ENCODE measurements at regions not wholly inside any gene's neighbourhood (a gene's known extent, or its start where the extent isn't known, plus 50 kb on each side); places are given as distances from the start of the nearest gene placed in this dataset.

DNA sequence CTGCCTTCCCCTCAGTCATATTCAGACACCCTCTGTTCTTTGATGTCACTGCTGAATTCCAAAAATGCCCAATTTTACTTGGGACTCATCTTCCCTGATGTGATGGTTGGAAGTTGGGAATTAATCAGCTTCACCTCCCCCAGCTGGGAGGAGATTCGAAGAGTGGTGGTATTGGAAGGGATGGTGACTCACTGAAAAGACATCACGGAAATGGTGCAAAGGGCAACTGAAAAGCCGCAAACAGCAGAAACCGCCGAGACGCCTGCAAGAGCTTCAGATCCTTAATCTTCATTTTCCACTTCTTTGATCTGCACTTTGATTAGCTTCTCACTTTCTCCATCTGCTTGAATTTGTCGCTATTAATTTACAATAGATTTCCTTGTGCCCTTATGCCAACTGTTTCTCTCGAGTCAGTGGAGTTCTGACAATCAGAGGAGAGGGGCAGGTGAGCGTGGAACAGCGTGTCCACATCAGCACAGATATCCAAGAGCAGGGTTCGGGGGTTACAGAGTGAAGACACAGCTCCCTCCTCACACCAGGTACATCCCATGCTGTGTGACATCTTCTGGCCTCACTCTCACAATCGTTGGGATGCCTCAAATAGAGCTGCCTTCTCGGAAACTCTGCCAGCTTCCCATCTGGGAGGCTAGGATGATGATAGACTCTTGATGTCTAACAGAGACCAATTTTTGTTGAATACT lies 325.4 kb downstream of the BRD1 start:
- no peaks in the 10 kb centered on the region for H3K4me1 Mint-ChIP-seq
- peaks cover 0 to 3% (median 0%) of the 10 kb centered on the region in 3 donors for H3K36me3 Mint-ChIP-seq
- Histone ChIP-seq H3K36me3 (ENCODE audit: insufficient read depth, low read length) (no peaks in the 10 kb centered on the region), H3K4me3 (ENCODE audit: low read length) (no peak overlapping the region), H3K27ac (ENCODE audit: low read depth, low read length) (no peak overlapping the region), H3K9me3 (ENCODE audit: low read length) (no peaks in the 10 kb centered on the region), H3K4me1 (ENCODE audit: insufficient read depth, low read length) (no peaks in the 10 kb centered on the region), H3K27me3 (ENCODE audit: insufficient read depth, low read length, poor library complexity, severe bottlenecking) (no peaks in the 10 kb centered on the region)
- POLR2A ChIA-PET, result no interaction called here
- peaks cover 0 to 6% (median 3%) of the 10 kb centered on the region in 5 donors for H3K9me3 Mint-ChIP-seq
- peak overlapping the region in 1 of 7 donors; percentile 14 for H3K4me3 Mint-ChIP-seq
- no peak for DNase-seq
- no peak overlapping the region for H3K27ac Mint-ChIP-seq
- CTCF ChIA-PET, result interaction anchor here (0.5 kb wide), 1 partner anchor 655 kb away, joined by 3 read pairs; no protein-coding TSS in a partner anchor
- H3K27me3 Mint-ChIP-seq, result no peaks in the 10 kb centered on the region

DNA sequence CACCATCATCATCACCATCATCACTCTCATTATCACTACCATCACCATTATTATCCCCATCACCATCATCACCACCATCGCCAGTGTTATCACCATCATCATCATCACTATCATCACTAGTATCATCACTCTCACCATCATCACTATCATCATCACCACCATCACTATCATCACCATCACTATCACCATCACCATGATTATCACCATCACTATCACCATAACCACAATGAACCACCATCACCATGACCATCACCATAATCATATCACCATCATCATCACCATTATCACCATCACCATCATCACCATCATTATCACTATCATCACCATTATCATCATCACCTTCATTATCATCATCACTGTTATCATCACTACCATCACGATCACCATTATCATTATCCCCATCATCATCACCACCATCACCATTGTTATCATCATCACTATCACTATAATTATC lies 326.7 kb downstream of the BRD1 start:
- Mint-ChIP-seq H3K4me1 (no peaks in the 10 kb centered on the region), H3K27me3 (no peaks in the 10 kb centered on the region), H3K4me3 (no peak overlapping the region), H3K27ac (no peak overlapping the region), H3K9me3 (peaks cover 0 to 3% (median 0%) of the 10 kb centered on the region in 5 donors), H3K36me3 (peaks cover 0 to 7% (median 0%) of the 10 kb centered on the region in 3 donors)
- Histone ChIP-seq H3K27me3 (ENCODE audit: insufficient read depth, low read length, poor library complexity, severe bottlenecking) (no peaks in the 10 kb centered on the region), H3K27ac (ENCODE audit: low read depth, low read length) (no peak overlapping the region), H3K36me3 (ENCODE audit: insufficient read depth, low read length) (no peaks in the 10 kb centered on the region), H3K4me3 (ENCODE audit: low read length) (no peak overlapping the region), H3K4me1 (ENCODE audit: insufficient read depth, low read length) (no peaks in the 10 kb centered on the region), H3K9me3 (ENCODE audit: low read length) (no peaks in the 10 kb centered on the region)
- ChIA-PET POLR2A (no interaction called here), CTCF (no interaction called here)
- DNase-seq, result no peak

DNA sequence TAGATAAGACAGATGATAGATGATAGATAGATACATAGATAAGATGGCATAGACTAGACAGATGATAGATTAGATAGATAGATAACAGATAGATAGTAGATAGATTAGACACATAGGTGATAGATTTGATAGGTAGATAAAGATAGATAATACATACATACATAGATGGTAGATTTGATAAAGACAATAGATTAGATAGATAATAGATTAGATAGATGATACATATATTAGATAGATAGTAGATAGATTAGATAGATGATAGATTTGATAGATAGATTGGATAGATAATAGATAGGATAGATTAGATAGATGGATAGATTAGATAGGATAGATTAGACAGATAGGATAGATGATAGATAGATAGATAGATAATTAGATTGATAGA lies 327.6 kb downstream of the BRD1 start:
- peaks cover 0 to 3% (median 0%) of the 10 kb centered on the region in 5 donors for H3K9me3 Mint-ChIP-seq
- no peak overlapping the region for H3K4me3 Mint-ChIP-seq
- no peaks in the 10 kb centered on the region for H3K27me3 Mint-ChIP-seq

DNA sequence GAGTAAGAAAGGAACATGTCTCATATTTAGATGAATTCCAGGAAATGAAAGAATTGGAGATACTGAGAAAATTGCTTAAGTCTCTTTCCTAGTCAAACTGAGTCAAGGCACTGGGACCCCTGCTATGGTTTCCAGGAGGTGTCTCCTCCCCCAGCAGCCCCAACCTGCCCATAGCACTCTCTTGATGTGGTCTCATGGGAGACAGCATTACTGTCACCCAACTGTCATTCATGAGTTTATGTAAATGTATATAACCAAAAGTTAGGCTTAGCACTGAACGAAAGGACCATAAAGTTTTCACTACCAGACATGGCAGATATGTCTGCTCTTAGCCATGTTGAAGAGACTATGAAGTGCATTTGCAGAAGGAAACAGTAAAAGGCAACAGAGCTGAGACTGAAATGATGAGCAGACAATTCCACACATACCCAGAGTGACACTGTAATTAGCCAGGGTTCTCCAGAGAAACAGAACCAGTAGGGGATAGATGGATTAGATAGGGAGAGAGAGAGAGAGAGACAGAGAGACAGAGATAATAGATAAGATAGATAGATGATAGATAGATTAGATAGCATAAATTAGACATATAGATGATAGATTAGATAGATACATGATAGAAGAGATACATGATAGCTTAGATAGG lies 328.1 kb downstream of the BRD1 start:
- no peak overlapping the region for H3K4me3 Mint-ChIP-seq
- no peak for DNase-seq
- H3K4me3 ChIP-seq (ENCODE audit: low read length), result no peak overlapping the region
- H3K36me3 ChIP-seq (ENCODE audit: insufficient read depth, low read length), result no peaks in the 10 kb centered on the region
- H3K9me3 Mint-ChIP-seq, result peaks cover 0 to 3% (median 0%) of the 10 kb centered on the region in 5 donors
- no peaks in the 10 kb centered on the region for H3K4me1 ChIP-seq (ENCODE audit: insufficient read depth, low read length)
- H3K36me3 Mint-ChIP-seq, result peaks cover 0 to 15% (median 0%) of the 10 kb centered on the region in 3 donors
- ChIA-PET POLR2A (no interaction called here), CTCF (no interaction called here)
- H3K27ac ChIP-seq (ENCODE audit: low read depth, low read length), result no peak overlapping the region
- no peak overlapping the region for H3K27ac Mint-ChIP-seq
- no peaks in the 10 kb centered on the region for H3K9me3 ChIP-seq (ENCODE audit: low read length)
- H3K27me3 ChIP-seq (ENCODE audit: insufficient read depth, low read length, poor library complexity, severe bottlenecking), result no peaks in the 10 kb centered on the region
- no peaks in the 10 kb centered on the region for H3K27me3 Mint-ChIP-seq
- H3K4me1 Mint-ChIP-seq, result no peaks in the 10 kb centered on the region

More for the DNA sequence above, 327.6 kb downstream of the BRD1 start:
- peaks cover 0 to 13% (median 0%) of the 10 kb centered on the region in 3 donors for H3K36me3 Mint-ChIP-seq
- no peak for DNase-seq
- ChIA-PET CTCF (no interaction called here), POLR2A (no interaction called here)
- H3K27me3 ChIP-seq (ENCODE audit: insufficient read depth, low read length, poor library complexity, severe bottlenecking), result no peaks in the 10 kb centered on the region
- no peak overlapping the region for H3K4me3 ChIP-seq (ENCODE audit: low read length)
- H3K27ac ChIP-seq (ENCODE audit: low read depth, low read length), result no peak overlapping the region
- H3K4me1 Mint-ChIP-seq, result no peaks in the 10 kb centered on the region
- no peak overlapping the region for H3K27ac Mint-ChIP-seq
- no peaks in the 10 kb centered on the region for H3K9me3 ChIP-seq (ENCODE audit: low read length)
- H3K4me1 ChIP-seq (ENCODE audit: insufficient read depth, low read length), result no peaks in the 10 kb centered on the region
- H3K36me3 ChIP-seq (ENCODE audit: insufficient read depth, low read length), result no peaks in the 10 kb centered on the region

DNA sequence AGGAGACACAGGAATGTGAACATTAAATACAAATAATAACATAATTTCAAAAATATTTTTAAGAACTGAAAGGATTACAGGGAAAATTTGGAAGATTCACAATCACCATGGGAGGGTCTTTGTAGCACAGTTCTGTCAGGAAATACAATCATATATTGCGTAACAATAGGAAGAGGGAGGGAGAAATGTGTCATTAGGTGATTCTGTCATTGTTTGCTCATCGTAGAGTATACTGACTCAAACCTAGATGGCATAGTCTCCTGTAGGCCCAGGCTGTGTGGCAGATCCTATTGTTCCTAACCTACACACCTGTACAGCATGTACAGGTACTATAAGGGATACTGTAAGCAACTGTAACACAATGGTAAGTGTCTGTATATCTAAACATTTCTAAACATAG lies 330.4 kb downstream of the BRD1 start:
- CTCF ChIA-PET, result no interaction called here

DNA sequence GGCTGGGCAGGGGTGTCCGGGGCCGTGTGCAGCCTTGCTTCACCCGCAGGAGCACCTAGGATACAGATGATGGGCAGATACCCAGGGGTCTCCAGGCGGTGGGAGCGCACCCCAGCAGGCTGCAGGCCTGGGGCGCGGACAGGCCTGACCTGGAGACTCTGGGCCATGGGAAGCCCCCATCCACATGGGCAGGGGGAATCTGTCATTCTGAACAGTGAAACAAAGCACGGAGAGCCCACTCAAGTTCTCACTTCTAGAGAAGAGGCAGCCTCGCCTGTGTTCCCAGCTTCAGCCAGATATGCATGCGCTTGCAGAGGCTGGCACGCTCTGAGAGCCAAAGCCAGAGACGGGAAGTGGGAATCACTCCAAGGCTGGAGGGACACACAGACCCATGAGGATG lies 333.1 kb downstream of the BRD1 start:
- ChIA-PET POLR2A (no interaction called here), CTCF (no interaction called here)
- H3K9me3 ChIP-seq (ENCODE audit: low read length), result no peaks in the 10 kb centered on the region
- Mint-ChIP-seq H3K27me3 (no peaks in the 10 kb centered on the region), H3K4me1 (no peaks in the 10 kb centered on the region), H3K36me3 (peaks cover 0 to 12% (median 0%) of the 10 kb centered on the region in 3 donors), H3K27ac (no peak overlapping the region), H3K9me3 (peaks cover 0 to 3% (median 0%) of the 10 kb centered on the region in 5 donors), H3K4me3 (no peak overlapping the region)
- H3K36me3 ChIP-seq (ENCODE audit: insufficient read depth, low read length), result no peaks in the 10 kb centered on the region
- H3K27me3 ChIP-seq (ENCODE audit: insufficient read depth, low read length, poor library complexity, severe bottlenecking), result no peaks in the 10 kb centered on the region
- DNase-seq, result no peak
- no peak overlapping the region for H3K27ac ChIP-seq (ENCODE audit: low read depth, low read length)
- no peaks in the 10 kb centered on the region for H3K4me1 ChIP-seq (ENCODE audit: insufficient read depth, low read length)
- no peak overlapping the region for H3K4me3 ChIP-seq (ENCODE audit: low read length)

More for the DNA sequence above, 330.4 kb downstream of the BRD1 start:
- DNase-seq, result no peak
- Histone ChIP-seq H3K9me3 (ENCODE audit: low read length) (no peaks in the 10 kb centered on the region), H3K27ac (ENCODE audit: low read depth, low read length) (no peak overlapping the region), H3K4me3 (ENCODE audit: low read length) (no peak overlapping the region), H3K4me1 (ENCODE audit: insufficient read depth, low read length) (no peaks in the 10 kb centered on the region), H3K27me3 (ENCODE audit: insufficient read depth, low read length, poor library complexity, severe bottlenecking) (no peaks in the 10 kb centered on the region), H3K36me3 (ENCODE audit: insufficient read depth, low read length) (no peaks in the 10 kb centered on the region)
- H3K36me3 Mint-ChIP-seq, result peaks cover 0 to 12% (median 0%) of the 10 kb centered on the region in 3 donors
- H3K27me3 Mint-ChIP-seq, result no peaks in the 10 kb centered on the region
- H3K27ac Mint-ChIP-seq, result no peak overlapping the region
- H3K9me3 Mint-ChIP-seq, result peaks cover 0 to 3% (median 0%) of the 10 kb centered on the region in 5 donors
- H3K4me1 Mint-ChIP-seq, result no peaks in the 10 kb centered on the region
- POLR2A ChIA-PET, result no interaction called here
- no peak overlapping the region for H3K4me3 Mint-ChIP-seq

DNA sequence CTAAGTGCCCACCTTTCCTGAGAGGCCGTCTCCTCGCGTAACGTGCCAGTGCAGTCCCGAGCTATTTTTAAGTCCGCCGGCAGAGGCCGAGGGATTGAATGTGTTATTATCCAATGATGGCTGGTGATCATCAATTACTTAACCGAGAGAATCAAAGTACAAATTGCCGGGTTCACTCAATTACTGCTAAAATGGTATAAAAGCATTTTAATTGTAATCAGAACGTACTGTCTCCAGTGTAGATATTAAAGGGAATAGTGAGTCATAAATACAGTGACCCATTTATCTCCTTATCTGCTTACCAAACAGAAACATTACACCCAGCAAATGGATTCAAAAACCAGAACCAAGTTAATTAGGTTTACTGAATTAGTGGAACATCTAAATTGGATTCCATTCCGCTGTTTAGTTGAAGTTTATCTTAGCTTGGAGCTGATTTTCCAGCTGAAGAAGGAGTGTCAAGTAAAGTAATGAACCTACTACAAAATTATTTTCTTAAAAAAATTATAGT lies 334.9 kb downstream of the BRD1 start:
- H3K27me3 ChIP-seq (ENCODE audit: insufficient read depth, low read length, poor library complexity, severe bottlenecking), result no peaks in the 10 kb centered on the region
- H3K4me3 ChIP-seq (ENCODE audit: low read length), result no peak overlapping the region
- Mint-ChIP-seq H3K4me1 (no peaks in the 10 kb centered on the region), H3K9me3 (no peaks in the 10 kb centered on the region), H3K36me3 (peaks cover 0 to 12% (median 0%) of the 10 kb centered on the region in 3 donors), H3K27me3 (no peaks in the 10 kb centered on the region), H3K27ac (no peak overlapping the region), H3K4me3 (no peak overlapping the region)
- no peaks in the 10 kb centered on the region for H3K36me3 ChIP-seq (ENCODE audit: insufficient read depth, low read length)
- no peaks in the 10 kb centered on the region for H3K9me3 ChIP-seq (ENCODE audit: low read length)
- H3K27ac ChIP-seq (ENCODE audit: low read depth, low read length), result no peak overlapping the region
- CTCF ChIA-PET, result no interaction called here
- POLR2A ChIA-PET, result no interaction called here
- DNase-seq, result no peak
- H3K4me1 ChIP-seq (ENCODE audit: insufficient read depth, low read length), result no peaks in the 10 kb centered on the region

DNA sequence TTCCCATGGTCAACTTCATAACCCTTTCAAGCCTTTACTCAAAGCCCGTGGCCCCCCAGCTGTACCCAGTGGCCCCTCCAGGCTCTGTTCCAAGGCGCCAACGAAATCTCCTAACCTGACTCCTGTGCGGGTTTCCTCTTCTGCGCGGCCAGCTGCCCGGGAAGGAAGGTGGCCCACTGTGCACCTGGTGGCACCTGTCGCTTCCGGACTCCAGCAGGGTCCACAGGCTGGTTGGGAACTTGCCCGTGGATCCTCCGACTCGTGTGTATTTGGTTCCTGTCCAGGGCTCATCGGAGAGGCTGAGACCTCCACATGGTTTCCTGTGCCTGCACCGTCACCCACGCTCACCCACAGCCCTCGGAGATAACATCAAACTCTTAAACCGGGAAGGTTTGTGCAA lies 335.4 kb downstream of the BRD1 start:
- H3K9me3 Mint-ChIP-seq, result no peaks in the 10 kb centered on the region
- no peaks in the 10 kb centered on the region for H3K27me3 Mint-ChIP-seq
- ChIA-PET CTCF (no interaction called here), POLR2A (no interaction called here)
- Histone ChIP-seq H3K9me3 (ENCODE audit: low read length) (no peaks in the 10 kb centered on the region), H3K4me1 (ENCODE audit: insufficient read depth, low read length) (no peaks in the 10 kb centered on the region), H3K36me3 (ENCODE audit: insufficient read depth, low read length) (no peaks in the 10 kb centered on the region), H3K27me3 (ENCODE audit: insufficient read depth, low read length, poor library complexity, severe bottlenecking) (no peaks in the 10 kb centered on the region), H3K27ac (ENCODE audit: low read depth, low read length) (no peak overlapping the region), H3K4me3 (ENCODE audit: low read length) (no peak overlapping the region)
- H3K4me3 Mint-ChIP-seq, result no peak overlapping the region
- DNase-seq, result no peak
- no peak overlapping the region for H3K27ac Mint-ChIP-seq
- no peaks in the 10 kb centered on the region for H3K4me1 Mint-ChIP-seq
- peaks cover 0 to 12% (median 0%) of the 10 kb centered on the region in 3 donors for H3K36me3 Mint-ChIP-seq

Measured in CD8-positive, alpha-beta memory T cell (primary cell).